GM21737 (cell line): ENCODE measurements at regions not wholly inside any gene's neighbourhood (a gene's known extent, or its start where the extent isn't known, plus 50 kb on each side); places are given as distances from the start of the nearest gene placed in this dataset.

Source experiments
- ATAC-seq: cut with Tn5 transposase; IDR thresholded peaks from one replicate; pipeline ENCODE4 v1.9.1; 2021; ENCODE audit warnings: mild to moderate bottlenecking, moderate library complexity; ENCODE audit not compliant: unreplicated experiment

- no peak for ATAC-seq
These were observed 442.3 kb downstream of the FGF9 start for GRCh38 chr13:22112956-22113745.

GRCh38 chr13:22114630-22115311, 443.9 kb downstream of the FGF9 start:
- ATAC-seq = peak; percentile 87

- no peak for ATAC-seq
These were observed 447.3 kb downstream of the FGF9 start for GRCh38 chr13:22118158-22118557.

- no peak for ATAC-seq
These were observed 449.8 kb downstream of the FGF9 start for GRCh38 chr13:22120646-22121045.

- no peak for ATAC-seq
These were observed 450.4 kb downstream of the FGF9 start for GRCh38 chr13:22121146-22121739.

- ATAC-seq = peak; percentile 94
These were observed 455.7 kb downstream of the FGF9 start for GRCh38 chr13:22126433-22127021.

GRCh38 chr13:22127277-22128164, 456.6 kb downstream of the FGF9 start:
- ATAC-seq = no peak

GRCh38 chr13:22128441-22129408, 457.9 kb downstream of the FGF9 start:
- no peak for ATAC-seq

GRCh38 chr13:22130254-22130653, 459.4 kb downstream of the FGF9 start:
- ATAC-seq = no peak

GRCh38 chr13:22134261-22134660, 463.4 kb downstream of the FGF9 start:
- ATAC-seq = no peak

- no peak for ATAC-seq
These were observed 464.6 kb downstream of the FGF9 start for GRCh38 chr13:22135446-22135845.

GRCh38 chr13:22137361-22138050, 466.6 kb downstream of the FGF9 start:
- ATAC-seq = no peak

GRCh38 chr13:22138947-22139346, 468.1 kb downstream of the FGF9 start:
- ATAC-seq = no peak

- ATAC-seq = no peak
These were observed 470.8 kb downstream of the FGF9 start for GRCh38 chr13:22141716-22142115.

GRCh38 chr13:22143671-22144070, 472.8 kb downstream of the FGF9 start:
- ATAC-seq = no peak

GRCh38 chr13:22144806-22145205, 473.9 kb downstream of the FGF9 start:
- ATAC-seq = no peak

GRCh38 chr13:22148187-22148586, 477.3 kb downstream of the FGF9 start:
- ATAC-seq = no peak

GRCh38 chr13:22152751-22153150, 481.9 kb downstream of the FGF9 start:
- no peak for ATAC-seq

- no peak for ATAC-seq
These were observed 483.2 kb downstream of the FGF9 start for GRCh38 chr13:22154041-22154440.
